Pancreas (tissue), 10 donors: ENCODE measurements at regions not wholly inside any gene's neighbourhood (a gene's known extent, or its start where the extent isn't known, plus 50 kb on each side); places are given as distances from the start of the nearest gene placed in this dataset.

ENCODE experiments used
- ATAC-seq, 4 donors: fragments of 200-7000 bp; cut with Tn5 transposase; one replicate each; pipeline versions ENCODE4 v1.8.0 to v1.9.1; 2020; ENCODE audit warnings: mild to moderate bottlenecking in 4 of 4, moderate library complexity in 4 of 4
- DNase-seq, 6 donors: peaks; one replicate each; pipeline ENCODE4 v3.0.0-alpha.2; 2020
- FAIRE-seq: peaks from 2 replicates; lab custom pipeline; 2012; peaks lifted over from hg19 to GRCh38; lab: Jason Lieb, UNC
- H3K27ac ChIP-seq, 4 donors: fragments of 200-600 bp; sonication (generic); 1 replicate in 3 of 4; 2 replicates in 1 of 4; pipeline versions ENCODE4 v1.5.0 to v1.8.0; 2020
- H3K27me3 ChIP-seq, 4 donors: fragments of 200-600 bp; one replicate each; pipeline ENCODE4 v1.8.0; 2021
- H3K36me3 ChIP-seq, 3 donors: fragments of 200-600 bp; sonication (generic) in 1 of 3; one replicate each; pipeline versions ENCODE4 v1.5.0 to v1.8.0; 2020 to 2021
- H3K4me1 ChIP-seq, 3 donors: fragments of 200-600 bp; one replicate each; pipeline ENCODE4 v1.8.0; 2021
- H3K4me3 ChIP-seq, 4 donors: fragments of 200-600 bp; sonication (generic) in 2 of 4; one replicate each; pipeline versions ENCODE4 v1.5.0 to v1.8.0; 2020 to 2021
- H3K9me3 ChIP-seq, 4 donors: fragments of 200-600 bp; one replicate each; pipeline ENCODE4 v1.8.0; 2021
- WGBS, 2 donors: extraction: QIAGEN DNeasy Blood & Tissue Kit; methylation state at CpG; one replicate each; pipeline ENCODE4 v1.1.7; 2013; 5-methylcytosine and 5-hydroxymethylcytosine counted together
- intact Hi-C, 3 donors: fragments of 100-400 bp; cut with DNase I; formaldehyde crosslinking; loops; one replicate each; pipeline versions ENCODE4 v1.11.1 to v1.14.2; 2022
- TF ChIP-seq, protein P1 (sequence below), 4 donors: fragments of 200-600 bp; sonication (generic) in 3 of 4; IDR thresholded peaks; one replicate each; pipeline versions ENCODE4 v1.5.0 to v1.8.0; 2021; ENCODE audit warnings: antibody characterized with exemption in 4 of 4
- donor health status: healthy with polysubstance abuse.
- donor health status: DM: no; HTN: no; CAD: no; lungs with moderate emphysema.
- donor health status: DM: no; HTN: no; CAD: no.
- donor health status: control.
- donor health status: control.
- donor health status: Bipolar disorder and iron deficiency.
- donor health status: DM: yes; HTN: yes; CAD: no.
- donor health status: DM: no; HTN: no; CAD: no.
- donor health status: DM: no; HTN: no; CAD: no.
- donor health status: DM: yes; HTN: yes; CAD: no.

GRCh38 chr19:28636016-28636629 is 576.8 kb downstream of the UQCRFS1 start:
- no peak for ATAC-seq
- Histone ChIP-seq H3K27me3 (no peaks in the 10 kb centered on the region), H3K9me3 (no peaks in the 10 kb centered on the region), H3K27ac (no peak overlapping the region), H3K4me3 (no peak overlapping the region), H3K4me1 (no peaks in the 10 kb centered on the region), H3K36me3 (no peaks in the 10 kb centered on the region)
- intact Hi-C loops, result loop anchor here in 2 of 3 donors (10.0 kb wide), 2 partner anchors 161 to 171 kb away; no protein-coding TSS in a partner anchor
- 64 to 74% methylated on average over 5 of the region's 5 CpGs for WGBS, 2 donors
- DNase-seq, result no peak
- no peak for FAIRE-seq
- TF ChIP-seq, protein P1, sequence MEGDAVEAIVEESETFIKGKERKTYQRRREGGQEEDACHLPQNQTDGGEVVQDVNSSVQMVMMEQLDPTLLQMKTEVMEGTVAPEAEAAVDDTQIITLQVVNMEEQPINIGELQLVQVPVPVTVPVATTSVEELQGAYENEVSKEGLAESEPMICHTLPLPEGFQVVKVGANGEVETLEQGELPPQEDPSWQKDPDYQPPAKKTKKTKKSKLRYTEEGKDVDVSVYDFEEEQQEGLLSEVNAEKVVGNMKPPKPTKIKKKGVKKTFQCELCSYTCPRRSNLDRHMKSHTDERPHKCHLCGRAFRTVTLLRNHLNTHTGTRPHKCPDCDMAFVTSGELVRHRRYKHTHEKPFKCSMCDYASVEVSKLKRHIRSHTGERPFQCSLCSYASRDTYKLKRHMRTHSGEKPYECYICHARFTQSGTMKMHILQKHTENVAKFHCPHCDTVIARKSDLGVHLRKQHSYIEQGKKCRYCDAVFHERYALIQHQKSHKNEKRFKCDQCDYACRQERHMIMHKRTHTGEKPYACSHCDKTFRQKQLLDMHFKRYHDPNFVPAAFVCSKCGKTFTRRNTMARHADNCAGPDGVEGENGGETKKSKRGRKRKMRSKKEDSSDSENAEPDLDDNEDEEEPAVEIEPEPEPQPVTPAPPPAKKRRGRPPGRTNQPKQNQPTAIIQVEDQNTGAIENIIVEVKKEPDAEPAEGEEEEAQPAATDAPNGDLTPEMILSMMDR (IDR thresholded peaks at IDR 0.05), result no peak

DNA sequence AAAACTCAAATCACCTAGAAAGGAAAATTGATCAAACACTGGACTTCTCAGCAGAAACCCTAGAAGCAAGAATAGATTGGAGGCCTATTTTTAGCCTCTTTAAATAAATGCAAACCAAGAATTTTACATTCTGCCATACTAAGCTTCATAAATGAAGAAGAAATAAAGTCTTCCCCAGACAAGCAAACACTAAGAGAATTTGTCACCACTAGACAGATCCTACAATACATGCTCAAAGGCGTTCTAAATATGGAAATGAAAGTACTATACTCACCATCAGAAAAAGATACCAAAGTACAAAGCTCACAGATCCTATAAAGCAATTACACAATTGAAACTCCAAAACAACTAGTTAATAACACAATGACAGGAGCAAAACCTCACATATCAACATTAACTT is 578.1 kb downstream of the UQCRFS1 start:
- intact Hi-C loops, result loop anchor here in 2 of 3 donors (10.0 kb wide), 2 partner anchors 160 to 170 kb away; no protein-coding TSS in a partner anchor
- Histone ChIP-seq H3K36me3 (no peaks in the 10 kb centered on the region), H3K27ac (no peak overlapping the region), H3K4me3 (no peak overlapping the region), H3K4me1 (no peaks in the 10 kb centered on the region), H3K9me3 (no peaks in the 10 kb centered on the region), H3K27me3 (no peaks in the 10 kb centered on the region)
- TF ChIP-seq, protein P1 (IDR thresholded peaks at IDR 0.05), result no peak
- no peak for ATAC-seq
- whole genome bisulfite sequencing, 2 donors, result 69 to 79% methylated on average over 1 of the region's 1 CpG
- no peak for FAIRE-seq
- no peak for DNase-seq

- intact Hi-C loops, result loop anchor here in 2 of 3 donors (10.0 kb wide), 2 partner anchors 159 to 169 kb away; no protein-coding TSS in a partner anchor
- no peak for ATAC-seq
- Histone ChIP-seq H3K4me3 (no peak overlapping the region), H3K27ac (no peak overlapping the region), H3K4me1 (no peaks in the 10 kb centered on the region), H3K9me3 (no peaks in the 10 kb centered on the region), H3K36me3 (no peaks in the 10 kb centered on the region), H3K27me3 (no peaks in the 10 kb centered on the region)
- DNase-seq, result no peak
- FAIRE-seq, result no peak
- TF ChIP-seq, protein P1 (IDR thresholded peaks at IDR 0.05), result no peak
Observed at GRCh38 chr19:28634019-28634328, 579.0 kb downstream of the UQCRFS1 start.

GRCh38 chr19:28633319-28634018 is 579.5 kb downstream of the UQCRFS1 start:
- Histone ChIP-seq H3K27ac (no peak overlapping the region), H3K9me3 (no peaks in the 10 kb centered on the region), H3K4me1 (no peaks in the 10 kb centered on the region), H3K4me3 (no peak overlapping the region), H3K36me3 (no peaks in the 10 kb centered on the region), H3K27me3 (no peaks in the 10 kb centered on the region)
- FAIRE-seq, result no peak
- 46 to 48% methylated on average over 8 of the region's 8 CpGs for WGBS, 2 donors
- TF ChIP-seq, protein P1 (IDR thresholded peaks at IDR 0.05), result peak; percentile 65 to 73 (median 69)
- intact Hi-C loops, result loop anchor here in 2 of 3 donors (10.0 kb wide), 2 partner anchors 159 to 169 kb away; no protein-coding TSS in a partner anchor
- peak in 3 of 4 donors; percentile 74 to 87 (median 83) for ATAC-seq
- peak in 2 of 6 donors; percentile 40 to 45 for DNase-seq
